ENCODE measurements at regions not wholly inside any gene's neighbourhood (a gene's known extent, or its start where the extent isn't known, plus 50 kb on each side); places are given as distances from the start of the nearest gene placed in this dataset.

- no peak for TF ChIP-seq EZH2phosphoT487 (IDR thresholded peaks at IDR 0.05; ENCODE audit: borderline replicate concordance, low read length)
- TF ChIP-seq CTCF (conservative IDR thresholded peaks at IDR 0.05; ENCODE audit: low read depth, low read length): no peak
Measured at GRCh38 chr7:68440866-68441265, 1157.4 kb upstream of the AUTS2 start.
